GM23338 (cell line): ENCODE measurements at regions not wholly inside any gene's neighbourhood (a gene's known extent, or its start where the extent isn't known, plus 50 kb on each side); places are given as distances from the start of the nearest gene placed in this dataset.

Experiments
- CREB1 ChIP-seq: fragments of 250-450 bp; sonication (Bioruptor Pico); IDR thresholded peaks from 2 replicates; pipeline ENCODE4 v1.5.0; 2020; ENCODE audit warnings: low read depth, mild to moderate bottlenecking, moderate library complexity
- EZH2 ChIP-seq: fragments of 200-600 bp; sonication (generic); IDR thresholded peaks from one replicate; pipeline ENCODE4 v1.8.0; 2017; ENCODE audit warnings: antibody characterized with exemption, mild to moderate bottlenecking, low read depth; ENCODE audit not compliant: unreplicated experiment
- EZH2phosphoT487 ChIP-seq: fragments of 200-600 bp; sonication (generic); IDR thresholded peaks from one replicate; pipeline ENCODE4 v1.8.1; 2018; ENCODE audit warnings: antibody characterized with exemption; ENCODE audit not compliant: unreplicated experiment
- JUNB ChIP-seq: IDR thresholded peaks from one replicate; pipeline ENCODE4 v1.6.1; 2016; ENCODE audit warnings: antibody characterized with exemption; ENCODE audit not compliant: unreplicated experiment
- POLR2AphosphoS5 ChIP-seq: IDR thresholded peaks from 2 replicates; pipeline ENCODE4 v1.6.1; 2016; ENCODE audit warnings: antibody characterized with exemption, low read depth
- REST ChIP-seq: IDR thresholded peaks from one replicate; pipeline ENCODE4 v1.6.1; 2018; ENCODE audit warnings: antibody characterized with exemption; ENCODE audit not compliant: unreplicated experiment
- STAT1 ChIP-seq: IDR thresholded peaks from one replicate; pipeline ENCODE4 v1.6.1; 2016; ENCODE audit warnings: antibody characterized with exemption; ENCODE audit not compliant: unreplicated experiment
- ZNF114 ChIP-seq: fragments of 250-450 bp; sonication (Bioruptor Pico); IDR thresholded peaks from 2 replicates; pipeline ENCODE4 v1.5.0; 2020; ENCODE audit warnings: mild to moderate bottlenecking, moderate library complexity
- ZNF331 ChIP-seq: fragments of 250-450 bp; sonication (Bioruptor Pico); IDR thresholded peaks from 2 replicates; pipeline ENCODE4 v1.5.0; 2020; ENCODE audit warnings: low read depth, mild to moderate bottlenecking, moderate library complexity
- ZNF462 ChIP-seq: fragments of 250-450 bp; sonication (Bioruptor Pico); IDR thresholded peaks from 2 replicates; pipeline ENCODE4 v1.5.0; 2020; ENCODE audit warnings: mild to moderate bottlenecking, moderate library complexity
- TF ChIP-seq, protein P1 (sequence below), 2 experiments: fragments of 200-600 bp in 1 of 2; sonication (generic) in 1 of 2; conservative IDR thresholded peaks; 2 replicates each; pipeline versions ENCODE4 v1.5.1 to v1.6.1; 2016 to 2017; ENCODE audit warnings: antibody characterized with exemption in 2 of 2, low read depth in 2 of 2, mild to moderate bottlenecking in 2 of 2, moderate library complexity in 1 of 2

GRCh38 chr2:23237147-23237546 lies 147.8 kb upstream of the KLHL29 start (continued):
- TF ChIP-seq ZNF462 (CRISPR knock-in tag) (no peak), EZH2phosphoT487 (no peak), STAT1 (no peak), CREB1 (CRISPR knock-in tag) (no peak), ZNF331 (no peak), REST (no peak), POLR2AphosphoS5 (no peak), ZNF114 (CRISPR knock-in tag) (no peak), JUNB (no peak), EZH2 (no peak)
- TF ChIP-seq, protein P1, sequence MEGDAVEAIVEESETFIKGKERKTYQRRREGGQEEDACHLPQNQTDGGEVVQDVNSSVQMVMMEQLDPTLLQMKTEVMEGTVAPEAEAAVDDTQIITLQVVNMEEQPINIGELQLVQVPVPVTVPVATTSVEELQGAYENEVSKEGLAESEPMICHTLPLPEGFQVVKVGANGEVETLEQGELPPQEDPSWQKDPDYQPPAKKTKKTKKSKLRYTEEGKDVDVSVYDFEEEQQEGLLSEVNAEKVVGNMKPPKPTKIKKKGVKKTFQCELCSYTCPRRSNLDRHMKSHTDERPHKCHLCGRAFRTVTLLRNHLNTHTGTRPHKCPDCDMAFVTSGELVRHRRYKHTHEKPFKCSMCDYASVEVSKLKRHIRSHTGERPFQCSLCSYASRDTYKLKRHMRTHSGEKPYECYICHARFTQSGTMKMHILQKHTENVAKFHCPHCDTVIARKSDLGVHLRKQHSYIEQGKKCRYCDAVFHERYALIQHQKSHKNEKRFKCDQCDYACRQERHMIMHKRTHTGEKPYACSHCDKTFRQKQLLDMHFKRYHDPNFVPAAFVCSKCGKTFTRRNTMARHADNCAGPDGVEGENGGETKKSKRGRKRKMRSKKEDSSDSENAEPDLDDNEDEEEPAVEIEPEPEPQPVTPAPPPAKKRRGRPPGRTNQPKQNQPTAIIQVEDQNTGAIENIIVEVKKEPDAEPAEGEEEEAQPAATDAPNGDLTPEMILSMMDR (conservative IDR thresholded peaks at IDR 0.05; ENCODE audit: low read depth in 2 of 2), result no peak
